Body of pancreas (tissue), 4 donors: ENCODE measurements at regions not wholly inside any gene's neighbourhood (a gene's known extent, or its start where the extent isn't known, plus 50 kb on each side); places are given as distances from the start of the nearest gene placed in this dataset.

Source experiments
- ATAC-seq: fragments of 150-250 bp; one replicate; pipeline ENCODE4 v1.9.1; 2016
- DNase-seq, 4 donors: peaks; one replicate each; pipeline ENCODE4 v3.0.0-alpha.2; 2019
- H3K27ac ChIP-seq, 4 donors: fragments of 200-600 bp; sonication (generic); 1 replicate in 3 of 4; 2 replicates in 1 of 4; pipeline versions ENCODE4 v1.5.1 to v1.6.1; 2016 to 2019; ENCODE audit warnings: mild to moderate bottlenecking in 1 of 4, mixed read lengths in 1 of 4, moderate library complexity in 1 of 4
- H3K27me3 ChIP-seq, 2 donors: fragments of 200-600 bp; sonication (generic); one replicate each; pipeline ENCODE4 v1.6.0; 2016; ENCODE audit warnings: mild to moderate bottlenecking in 1 of 2
- H3K36me3 ChIP-seq, 2 donors: fragments of 200-600 bp; sonication (generic); replicated peaks in 1 of 2; 2 replicates each; pipeline ENCODE4 v1.5.1; 2016; ENCODE audit warnings: low read depth in 2 of 2; ENCODE audit not compliant: insufficient read depth in 1 of 2
- H3K4me1 ChIP-seq: fragments of 200-600 bp; sonication (generic); one replicate; pipeline ENCODE4 v1.6.0; 2016
- H3K4me3 ChIP-seq, 2 donors: fragments of 200-600 bp; sonication (generic); 1 replicate in 1 of 2; 2 replicates in 1 of 2; pipeline ENCODE4 v1.5.1; 2016 to 2019
- H3K9me3 ChIP-seq, 3 donors: fragments of 200-600 bp; sonication (generic); 1 replicate in 2 of 3; 2 replicates in 1 of 3; pipeline ENCODE4 v1.5.1; 2016
- CTCF ChIP-seq, 7 experiments: fragments of 450-650 bp in 4 of 7; fragments of 200-600 bp in 3 of 7; sonication (generic) in 3 of 7; IDR thresholded peaks; one replicate each; pipeline ENCODE4 v1.5.1; 2016 to 2019; ENCODE audit warnings: antibody characterized with exemption in 7 of 7
- POLR2A ChIP-seq, 3 donors: fragments of 450-650 bp; IDR thresholded peaks; one replicate each; pipeline ENCODE4 v1.6.1; 2016; ENCODE audit warnings: antibody characterized with exemption in 3 of 3, mild to moderate bottlenecking in 2 of 3
- WGBS, 2 donors: methylation state at CpG; one replicate each; pipeline ENCODE4 v1.1.5; 2017; 5-methylcytosine and 5-hydroxymethylcytosine counted together
- intact Hi-C: fragments of 100-400 bp; cut with DNase I; formaldehyde crosslinking; loops from one replicate; pipeline ENCODE4 v1.15.1; 2023

GRCh38 chr9:109859447-109859846, 79.4 kb downstream of the PALM2AKAP2 start:
- H3K27me3 ChIP-seq: no peaks in the 10 kb centered on the region
- H3K4me1 ChIP-seq: no peaks in the 10 kb centered on the region
- 64 to 65% methylated on average over 2 of the region's 2 CpGs for WGBS, 2 donors
- DNase-seq (no peak), ATAC-seq (no peak)
- no peak overlapping the region for H3K4me3 ChIP-seq
- TF ChIP-seq POLR2A (IDR thresholded peaks at IDR 0.05) (no peak), CTCF (IDR thresholded peaks at IDR 0.05) (no peak)
- H3K9me3 ChIP-seq: no peaks in the 10 kb centered on the region
- intact Hi-C loops: no loop called here
- H3K27ac ChIP-seq: no peak overlapping the region
- no peaks in the 10 kb centered on the region for H3K36me3 ChIP-seq

GRCh38 chr9:109860521-109860920, 80.5 kb downstream of the PALM2AKAP2 start:
- ATAC-seq: no peak
- no peaks in the 10 kb centered on the region for H3K9me3 ChIP-seq
- H3K27ac ChIP-seq: no peak overlapping the region
- no peaks in the 10 kb centered on the region for H3K27me3 ChIP-seq
- WGBS, 2 donors: 48 to 53% methylated on average over 2 of the region's 2 CpGs
- no peak overlapping the region for H3K4me3 ChIP-seq
- no peaks in the 10 kb centered on the region for H3K4me1 ChIP-seq
- TF ChIP-seq POLR2A (IDR thresholded peaks at IDR 0.05) (no peak), CTCF (IDR thresholded peaks at IDR 0.05) (no peak)
- H3K36me3 ChIP-seq: no peaks in the 10 kb centered on the region
- no peak for DNase-seq
- intact Hi-C loops: no loop called here

- Histone ChIP-seq H3K4me1 (no peaks in the 10 kb centered on the region), H3K27me3 (no peaks in the 10 kb centered on the region), H3K27ac (no peak overlapping the region), H3K36me3 (no peaks in the 10 kb centered on the region), H3K4me3 (no peak overlapping the region), H3K9me3 (no peaks in the 10 kb centered on the region)
- 59 to 65% methylated on average over 4 of the region's 4 CpGs for whole genome bisulfite sequencing, 2 donors
- intact Hi-C loops: no loop called here
- no peak for TF ChIP-seq POLR2A (IDR thresholded peaks at IDR 0.05)
- no peak for TF ChIP-seq CTCF (IDR thresholded peaks at IDR 0.05)
- no peak for ATAC-seq
- DNase-seq: no peak
Measured at GRCh38 chr9:109861499-109861898, 81.5 kb downstream of the PALM2AKAP2 start.

GRCh38 chr9:109861918-109862317, 81.9 kb downstream of the PALM2AKAP2 start:
- Histone ChIP-seq H3K4me1 (no peaks in the 10 kb centered on the region), H3K9me3 (no peaks in the 10 kb centered on the region), H3K4me3 (no peak overlapping the region), H3K27ac (no peak overlapping the region), H3K36me3 (no peaks in the 10 kb centered on the region), H3K27me3 (no peaks in the 10 kb centered on the region)
- TF ChIP-seq CTCF (IDR thresholded peaks at IDR 0.05) (no peak), POLR2A (IDR thresholded peaks at IDR 0.05) (no peak)
- ATAC-seq: no peak
- DNase-seq: no peak
- intact Hi-C loops: no loop called here

GRCh38 chr9:109862452-109862851, 82.5 kb downstream of the PALM2AKAP2 start:
- Histone ChIP-seq H3K4me1 (no peaks in the 10 kb centered on the region), H3K27ac (no peak overlapping the region), H3K27me3 (no peaks in the 10 kb centered on the region), H3K36me3 (no peaks in the 10 kb centered on the region), H3K4me3 (no peak overlapping the region), H3K9me3 (no peaks in the 10 kb centered on the region)
- DNase-seq (no peak), ATAC-seq (no peak)
- TF ChIP-seq CTCF (IDR thresholded peaks at IDR 0.05): no peak
- no peak for TF ChIP-seq POLR2A (IDR thresholded peaks at IDR 0.05)
- intact Hi-C loops: no loop called here
- 53 to 54% methylated on average over 3 of the region's 3 CpGs for WGBS, 2 donors
